22Rv1 (cell line): ENCODE measurements at regions not wholly inside any gene's neighbourhood (a gene's known extent, or its start where the extent isn't known, plus 50 kb on each side); places are given as distances from the start of the nearest gene placed in this dataset.
"Not testable (repeated sequence)": the region's sequence is repeated elsewhere in the genome, so short reads cannot be mapped to it uniquely, and the experiment has no call there.

Experiments used
- H3K27ac ChIP-seq: fragments of 450-650 bp; 2 replicates; pipeline ENCODE4 v1.5.1; 2017
- ZFX ChIP-seq: fragments of 450-650 bp; IDR thresholded peaks from 2 replicates; pipeline ENCODE4 v1.6.1; 2017; ENCODE audit warnings: antibody characterized with exemption, borderline replicate concordance
- TF ChIP-seq, protein P1 (sequence below): fragments of 450-650 bp; IDR thresholded peaks from 2 replicates; pipeline ENCODE4 v1.5.1; 2017; ENCODE audit warnings: mild to moderate bottlenecking

DNA sequence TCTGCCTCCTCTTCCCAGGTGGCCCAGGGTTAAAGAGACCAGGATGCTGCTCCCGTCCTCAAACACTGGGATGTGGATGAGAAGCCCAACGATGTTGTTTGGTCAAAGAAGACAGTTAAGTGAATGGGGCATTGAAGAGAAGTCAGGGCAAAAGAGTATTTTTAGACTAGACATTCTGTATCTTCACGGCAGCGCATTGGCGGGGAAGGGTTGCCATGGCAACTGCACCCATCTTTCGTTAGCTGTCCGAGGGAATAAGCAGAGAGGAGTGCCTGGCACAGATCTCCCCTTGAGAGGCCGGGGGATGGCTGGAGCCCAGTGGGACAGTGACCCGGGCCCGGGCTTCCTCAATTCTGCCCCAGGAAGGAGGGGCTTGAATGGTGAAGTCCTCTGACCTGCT is 56.4 kb upstream of the GPR31 start:
- TF ChIP-seq, protein P1, sequence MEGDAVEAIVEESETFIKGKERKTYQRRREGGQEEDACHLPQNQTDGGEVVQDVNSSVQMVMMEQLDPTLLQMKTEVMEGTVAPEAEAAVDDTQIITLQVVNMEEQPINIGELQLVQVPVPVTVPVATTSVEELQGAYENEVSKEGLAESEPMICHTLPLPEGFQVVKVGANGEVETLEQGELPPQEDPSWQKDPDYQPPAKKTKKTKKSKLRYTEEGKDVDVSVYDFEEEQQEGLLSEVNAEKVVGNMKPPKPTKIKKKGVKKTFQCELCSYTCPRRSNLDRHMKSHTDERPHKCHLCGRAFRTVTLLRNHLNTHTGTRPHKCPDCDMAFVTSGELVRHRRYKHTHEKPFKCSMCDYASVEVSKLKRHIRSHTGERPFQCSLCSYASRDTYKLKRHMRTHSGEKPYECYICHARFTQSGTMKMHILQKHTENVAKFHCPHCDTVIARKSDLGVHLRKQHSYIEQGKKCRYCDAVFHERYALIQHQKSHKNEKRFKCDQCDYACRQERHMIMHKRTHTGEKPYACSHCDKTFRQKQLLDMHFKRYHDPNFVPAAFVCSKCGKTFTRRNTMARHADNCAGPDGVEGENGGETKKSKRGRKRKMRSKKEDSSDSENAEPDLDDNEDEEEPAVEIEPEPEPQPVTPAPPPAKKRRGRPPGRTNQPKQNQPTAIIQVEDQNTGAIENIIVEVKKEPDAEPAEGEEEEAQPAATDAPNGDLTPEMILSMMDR, result no peak
- TF ChIP-seq ZFX, result no peak
- H3K27ac ChIP-seq, result no peak overlapping the region

DNA sequence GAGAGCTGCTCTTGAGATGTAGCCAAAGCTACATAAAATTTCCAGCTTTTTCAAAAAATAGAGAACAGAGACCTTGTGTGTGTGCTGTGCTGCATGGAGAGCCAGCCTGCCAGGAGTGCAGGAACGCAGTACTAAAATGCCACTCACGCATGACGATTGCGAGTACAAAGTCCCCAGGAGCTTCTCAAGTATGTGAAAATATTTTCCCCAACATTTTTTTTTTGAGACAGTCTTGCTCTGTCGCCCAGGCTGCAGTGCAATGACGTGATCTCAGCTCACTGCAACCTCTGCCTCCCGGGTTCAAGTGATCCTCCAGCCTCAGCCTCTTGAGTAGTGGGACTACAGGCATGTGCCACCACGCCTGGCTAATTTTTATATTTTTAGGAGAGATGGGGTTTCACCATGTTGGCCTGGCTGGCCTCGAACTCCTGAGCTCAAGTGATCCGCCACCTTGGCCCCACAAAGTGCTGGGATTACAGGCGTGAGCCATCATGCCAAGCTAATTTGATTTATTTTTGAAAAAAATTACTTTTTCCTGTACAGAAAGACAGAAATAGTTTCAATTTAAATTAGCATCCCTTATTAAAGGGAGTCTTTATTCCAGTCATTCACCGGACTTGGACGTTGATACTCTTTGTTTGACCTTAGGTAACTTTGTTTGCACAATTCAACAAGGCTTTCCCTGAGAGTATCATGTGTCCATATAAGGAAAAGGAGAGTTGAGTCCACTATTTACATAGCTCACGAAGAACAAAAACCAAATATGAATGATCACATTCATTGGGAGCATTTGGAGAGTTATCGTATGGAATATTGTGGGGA is 57.9 kb upstream of the GPR31 start:
- not testable (repeated sequence) for H3K27ac ChIP-seq

DNA sequence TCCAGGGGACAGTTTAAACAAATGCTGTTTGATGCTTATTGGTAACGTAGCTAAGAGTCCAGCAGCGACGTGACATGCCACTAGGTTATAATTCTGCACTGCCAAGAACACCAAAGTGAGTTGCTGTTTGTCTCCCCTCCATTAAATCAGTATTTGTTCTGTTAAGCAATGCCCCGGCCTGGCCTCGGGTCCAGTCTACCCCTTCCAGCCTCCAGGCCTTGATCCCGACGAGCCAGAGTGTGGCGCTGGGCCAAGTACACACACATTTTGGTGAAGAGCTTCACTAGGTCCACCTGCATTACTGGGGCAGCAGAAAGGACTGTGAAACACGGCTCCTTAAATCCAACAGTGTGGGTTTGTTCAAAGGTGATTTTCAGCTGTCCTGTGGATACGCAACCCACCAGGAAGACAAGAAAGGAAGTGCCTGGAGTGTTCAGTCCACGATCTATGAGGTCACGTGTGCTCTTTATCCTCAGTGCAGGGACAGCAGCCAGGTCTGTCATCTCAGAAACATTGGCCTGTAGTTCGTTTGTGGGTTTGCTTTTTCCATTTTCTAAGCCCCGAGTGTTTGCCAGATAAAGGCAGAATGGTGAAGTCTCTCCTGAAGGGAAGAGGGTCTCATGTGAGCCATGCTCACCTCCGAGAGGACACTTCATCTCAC is 58.7 kb upstream of the GPR31 start:
- H3K27ac ChIP-seq, result not testable (repeated sequence)

DNA sequence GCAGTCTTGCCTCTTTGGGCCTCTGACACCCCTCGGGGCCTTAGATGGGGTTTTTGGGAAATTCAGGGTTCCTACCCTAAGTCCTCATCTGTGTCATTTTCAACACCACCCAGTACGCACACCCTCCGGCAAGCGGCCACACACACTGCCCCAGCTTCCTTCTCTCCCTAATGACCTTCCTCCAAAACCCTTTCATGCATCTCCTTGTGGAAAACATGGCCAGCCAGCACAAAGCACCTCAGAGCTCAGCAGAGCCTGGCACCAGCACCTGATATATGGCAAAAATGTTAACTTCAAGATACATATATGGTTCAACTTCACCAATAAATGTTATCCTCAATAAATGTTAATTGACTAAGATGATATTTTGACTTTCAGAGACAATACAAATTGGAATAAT is 59.3 kb upstream of the GPR31 start:
- H3K27ac ChIP-seq, result not testable (repeated sequence)

DNA sequence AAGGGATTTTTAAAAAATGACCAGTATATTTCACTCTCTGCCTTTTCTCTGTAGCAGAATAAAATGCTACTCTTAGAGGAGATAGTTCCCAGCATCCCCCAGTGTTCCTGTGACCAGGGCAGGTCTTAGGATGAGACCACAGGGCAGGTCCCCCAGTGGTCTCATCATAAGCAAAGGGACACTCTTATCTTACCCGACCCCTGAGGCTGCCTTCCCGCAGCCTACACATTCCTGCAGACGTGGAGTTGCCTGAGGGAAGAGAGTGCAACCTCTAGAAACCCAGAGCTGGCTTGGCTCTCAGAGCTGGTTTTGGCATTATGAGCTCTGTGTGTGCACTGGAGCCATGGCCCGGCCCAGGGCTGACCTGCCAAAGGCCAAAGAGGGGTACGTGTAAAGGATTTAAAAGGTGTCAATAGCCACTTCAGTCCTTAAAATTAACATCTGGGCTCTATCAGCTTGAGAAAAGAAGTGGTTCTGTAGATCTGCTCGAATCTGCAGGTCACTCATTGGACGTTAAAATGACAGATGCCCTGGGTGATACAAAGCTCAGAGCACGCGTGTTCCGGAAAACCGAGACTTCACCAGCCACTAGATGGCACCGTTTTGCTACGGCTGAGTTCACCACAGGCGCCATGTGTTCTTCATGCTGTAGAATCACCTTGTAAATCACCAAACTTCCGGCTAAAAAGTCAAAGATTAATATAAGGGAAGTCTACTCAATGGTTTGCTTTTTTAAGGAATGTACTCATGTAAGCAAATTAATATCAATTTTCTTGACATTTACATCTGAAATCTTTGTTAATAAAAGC is 60.4 kb upstream of the GPR31 start:
- not testable (repeated sequence) for H3K27ac ChIP-seq
- TF ChIP-seq, protein P1, result peak; percentile 12

DNA sequence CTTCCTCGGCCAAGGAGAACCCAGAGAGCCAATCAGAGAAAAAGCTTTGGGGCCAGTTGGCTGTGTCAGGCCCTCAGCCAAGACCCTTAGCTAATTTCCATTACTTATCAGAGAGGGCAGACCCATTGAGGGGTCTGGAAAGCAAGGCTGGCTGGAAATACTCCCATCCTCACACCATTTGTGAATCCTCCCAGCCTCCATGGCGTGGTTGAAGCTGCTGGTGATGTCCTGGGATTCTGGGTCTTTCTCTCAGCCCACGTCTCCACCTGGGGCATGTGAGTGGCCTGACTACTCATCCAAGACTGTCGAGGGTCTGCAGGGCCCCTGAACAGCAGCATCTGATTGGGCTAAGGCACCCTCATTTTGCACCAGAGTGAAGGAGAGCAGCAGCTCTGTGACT is 61.3 kb upstream of the GPR31 start:
- not testable (repeated sequence) for H3K27ac ChIP-seq

DNA sequence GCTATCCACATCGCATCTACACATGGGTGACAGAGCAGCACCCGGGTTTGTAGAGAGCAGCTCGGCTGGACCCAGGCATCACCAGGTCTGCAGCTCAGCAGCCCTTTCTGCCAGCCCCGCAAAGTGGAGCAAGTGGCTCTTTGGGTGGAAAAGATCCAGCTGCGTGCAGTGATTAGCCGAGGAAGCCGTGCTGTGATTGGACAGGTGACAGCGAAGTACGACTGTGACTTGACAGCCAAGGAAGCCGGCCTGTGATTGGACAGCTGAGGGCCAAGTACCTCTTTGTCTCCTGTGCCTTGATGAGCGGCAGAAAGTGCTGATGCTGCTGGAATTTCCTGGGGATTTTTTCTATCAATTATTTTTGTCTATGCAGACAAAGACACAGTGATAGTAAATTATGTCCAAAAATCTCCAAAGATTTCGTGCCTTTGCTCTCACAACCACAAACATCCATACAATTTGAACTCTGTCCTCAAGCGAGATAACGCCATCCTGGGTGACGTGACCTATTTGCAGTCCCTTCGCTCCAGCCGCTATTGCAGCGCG is 62.3 kb upstream of the GPR31 start:
- TF ChIP-seq, protein P1, result no peak
- TF ChIP-seq ZFX, result no peak
- no peak overlapping the region for H3K27ac ChIP-seq

DNA sequence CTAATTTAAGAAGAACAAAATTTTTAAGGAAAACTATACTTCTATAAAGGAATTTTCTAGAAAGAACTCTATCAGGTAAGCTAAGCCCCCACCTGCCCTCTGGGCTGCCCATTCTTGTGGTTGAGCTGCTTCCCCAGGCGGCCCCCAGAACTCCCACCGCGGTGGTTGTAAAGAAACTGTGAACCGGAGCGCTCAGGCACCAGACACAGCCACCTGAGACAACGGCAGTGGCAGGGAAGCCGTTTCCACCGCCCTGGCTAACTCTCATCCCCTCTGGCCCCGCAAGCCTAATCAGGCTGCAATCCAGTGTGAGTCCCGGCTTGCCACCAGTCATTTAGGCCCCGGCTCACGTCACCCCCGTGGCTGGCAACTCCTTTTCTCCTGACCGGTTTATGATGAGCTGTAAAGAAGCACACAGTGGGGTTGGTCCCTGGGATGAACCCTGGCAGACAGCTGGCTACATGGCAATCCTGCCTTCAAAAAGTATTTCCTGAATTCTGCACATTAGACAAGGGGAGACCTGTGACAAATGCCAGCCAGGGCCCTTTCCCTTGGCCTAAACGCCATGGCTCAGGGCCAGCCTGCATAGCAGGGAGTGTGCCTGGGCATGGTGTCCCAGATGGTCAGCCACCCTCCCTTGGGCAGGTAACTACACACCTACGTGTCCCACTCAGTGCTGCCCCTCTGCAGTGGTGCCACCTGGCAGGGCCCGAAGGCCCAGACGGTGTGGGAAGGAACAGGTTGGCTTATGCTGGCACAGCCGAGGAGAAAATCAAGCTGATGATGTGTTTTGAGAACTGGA is 63.8 kb upstream of the GPR31 start:
- TF ChIP-seq ZFX, result no peak
- TF ChIP-seq, protein P1, result no peak
- no peak overlapping the region for H3K27ac ChIP-seq

DNA sequence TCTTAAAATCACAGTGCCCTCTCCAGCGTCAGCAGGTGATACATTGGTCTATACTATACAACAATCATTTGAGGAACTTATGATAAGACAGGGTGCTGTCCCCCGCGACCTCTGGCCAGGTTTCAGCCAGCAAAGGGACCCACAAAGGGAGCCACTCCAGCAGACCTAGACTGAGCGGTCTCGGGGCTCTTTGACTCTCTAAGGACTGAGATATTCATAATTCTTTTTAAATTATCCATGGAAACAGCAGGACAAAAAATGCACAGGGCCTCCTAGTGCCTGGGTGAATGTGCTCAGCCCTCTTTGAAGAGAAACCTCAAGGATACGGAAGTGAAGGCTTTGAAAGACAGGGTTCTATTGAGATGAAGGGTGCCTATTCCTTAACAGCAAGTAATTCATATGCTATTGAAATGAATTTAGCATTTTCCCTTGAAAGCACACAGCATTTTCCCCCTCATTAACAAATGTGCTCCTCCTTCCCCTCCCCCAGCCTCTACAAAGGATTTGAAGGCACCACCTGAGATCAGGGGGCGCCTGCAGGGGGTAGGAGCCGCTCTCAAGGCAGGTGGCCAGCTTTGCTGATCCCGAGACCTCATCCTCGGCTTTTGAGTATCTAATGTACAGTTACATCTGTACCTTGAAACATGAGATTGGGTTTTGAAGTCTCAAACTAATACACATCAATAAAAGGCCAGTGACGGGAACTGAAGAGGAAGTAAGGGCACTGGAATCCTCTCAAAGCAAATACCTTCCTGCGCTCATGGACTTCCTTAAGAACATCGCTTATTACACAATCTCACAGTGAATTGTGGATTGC is 65.3 kb upstream of the UNC93A start:
- H3K27ac ChIP-seq, result not testable (repeated sequence)
